HG03432 (cell line): ENCODE measurements at regions not wholly inside any gene's neighbourhood (a gene's known extent, or its start where the extent isn't known, plus 50 kb on each side); places are given as distances from the start of the nearest gene placed in this dataset.

Source experiments
- ATAC-seq: cut with Tn5 transposase; IDR thresholded peaks from one replicate; pipeline ENCODE4 v1.9.1; 2021; ENCODE audit warnings: mild to moderate bottlenecking, moderate library complexity; ENCODE audit not compliant: unreplicated experiment

- no peak for ATAC-seq
These were observed 280.9 kb upstream of the FZD8 start for GRCh38 chr10:35922876-35923600.

- ATAC-seq: no peak
These were observed 279.8 kb upstream of the FZD8 start for GRCh38 chr10:35921866-35922350.

GRCh38 chr10:35916791-35917190 is 274.7 kb upstream of the FZD8 start:
- ATAC-seq: no peak

GRCh38 chr10:35913628-35914027 is 271.5 kb upstream of the FZD8 start:
- ATAC-seq: no peak

- ATAC-seq: no peak
These were observed 270.8 kb upstream of the FZD8 start for GRCh38 chr10:35912615-35913569.

- no peak for ATAC-seq
These were observed 269.9 kb upstream of the FZD8 start for GRCh38 chr10:35911954-35912353.

- no peak for ATAC-seq
These were observed 269.1 kb upstream of the FZD8 start for GRCh38 chr10:35911233-35911632.

- no peak for ATAC-seq
These were observed 268.1 kb upstream of the FZD8 start for GRCh38 chr10:35910234-35910633.

GRCh38 chr10:35909121-35909720 is 267.1 kb upstream of the FZD8 start:
- no peak for ATAC-seq

GRCh38 chr10:35908451-35908850 is 266.4 kb upstream of the FZD8 start:
- no peak for ATAC-seq

- ATAC-seq: no peak
These were observed 265.5 kb upstream of the FZD8 start for GRCh38 chr10:35907548-35907947.

GRCh38 chr10:35906155-35906554 is 264.1 kb upstream of the FZD8 start:
- ATAC-seq: no peak

- ATAC-seq: no peak
These were observed 260.9 kb upstream of the FZD8 start for GRCh38 chr10:35903021-35903420.

GRCh38 chr10:35898716-35899440 is 256.8 kb upstream of the FZD8 start:
- ATAC-seq: no peak

GRCh38 chr10:35896001-35896400 is 253.9 kb upstream of the FZD8 start:
- ATAC-seq: no peak

- no peak for ATAC-seq
These were observed 253.2 kb upstream of the FZD8 start for GRCh38 chr10:35895331-35895730.

- ATAC-seq: no peak
These were observed 250.4 kb upstream of the FZD8 start for GRCh38 chr10:35892526-35892925.

- no peak for ATAC-seq
These were observed 248.8 kb upstream of the FZD8 start for GRCh38 chr10:35890676-35891495.

GRCh38 chr10:35889971-35890675 is 248.0 kb upstream of the FZD8 start:
- no peak for ATAC-seq
